ENCODE measurements at regions not wholly inside any gene's neighbourhood (a gene's known extent, or its start where the extent isn't known, plus 50 kb on each side); places are given as distances from the start of the nearest gene placed in this dataset.

GRCh38 chr3:40657623-40658022 is 132.9 kb downstream of the ZNF621 start:
- TF ChIP-seq CTCF (IDR thresholded peaks at IDR 0.05) (no peak), POLR2A (IDR thresholded peaks at IDR 0.05) (no peak)

All from esophagus squamous epithelium (tissue), 4 donors.